Coronary artery (tissue), 2 donors: ENCODE measurements at regions not wholly inside any gene's neighbourhood (a gene's known extent, or its start where the extent isn't known, plus 50 kb on each side); places are given as distances from the start of the nearest gene placed in this dataset.

Source experiments
- DNase-seq: peaks from one replicate; pipeline ENCODE4 v3.0.0-alpha.2; 2017; ENCODE audit warnings: low spot score
- H3K27ac ChIP-seq, 2 donors: fragments of 200-600 bp; sonication (generic); one replicate each; pipeline ENCODE4 v1.5.1; 2016 to 2019
- H3K4me3 ChIP-seq: fragments of 200-600 bp; sonication (generic); 2 replicates; pipeline ENCODE4 v1.5.1; 2016; ENCODE audit warnings: mild to moderate bottlenecking, moderate library complexity
- CTCF ChIP-seq: fragments of 200-600 bp; sonication (generic); IDR thresholded peaks from one replicate; pipeline ENCODE4 v1.5.1; 2019; ENCODE audit warnings: antibody characterized with exemption

- no peak for DNase-seq
- no peak for TF ChIP-seq CTCF
- H3K27ac ChIP-seq: no peak overlapping the region
Measured at GRCh38 chr9:106400170-106400569, 462.8 kb upstream of the ZNF462 start.

GRCh38 chr9:106400950-106401349, 462.0 kb upstream of the ZNF462 start:
- H3K4me3 ChIP-seq: no peak overlapping the region
- TF ChIP-seq CTCF: no peak
- no peak overlapping the region for H3K27ac ChIP-seq
- no peak for DNase-seq

More at GRCh38 chr9:106400170-106400569, 462.8 kb upstream of the ZNF462 start:
- no peak overlapping the region for H3K4me3 ChIP-seq

- DNase-seq: no peak
- Histone ChIP-seq H3K4me3 (no peak overlapping the region), H3K27ac (no peak overlapping the region)
- no peak for TF ChIP-seq CTCF
Measured at GRCh38 chr9:106403081-106403480, 459.9 kb upstream of the ZNF462 start.

GRCh38 chr9:106404137-106404536, 458.8 kb upstream of the ZNF462 start:
- no peak overlapping the region for H3K4me3 ChIP-seq
- DNase-seq: no peak
- no peak overlapping the region for H3K27ac ChIP-seq
- no peak for TF ChIP-seq CTCF

- Histone ChIP-seq H3K4me3 (no peak overlapping the region), H3K27ac (no peak overlapping the region)
- DNase-seq: no peak
Measured at GRCh38 chr9:106405871-106406435, 457.0 kb upstream of the ZNF462 start.

GRCh38 chr9:106414042-106414441, 448.9 kb upstream of the ZNF462 start:
- DNase-seq: no peak
- H3K27ac ChIP-seq: no peak overlapping the region
- no peak for TF ChIP-seq CTCF
- no peak overlapping the region for H3K4me3 ChIP-seq

More at GRCh38 chr9:106405871-106406435, 457.0 kb upstream of the ZNF462 start:
- TF ChIP-seq CTCF: no peak

- Histone ChIP-seq H3K27ac (no peak overlapping the region), H3K4me3 (no peak overlapping the region)
- no peak for DNase-seq
- TF ChIP-seq CTCF: no peak
Measured at GRCh38 chr9:106417685-106418084, 445.3 kb upstream of the ZNF462 start.
